GM23338 (cell line): ENCODE measurements at regions not wholly inside any gene's neighbourhood (a gene's known extent, or its start where the extent isn't known, plus 50 kb on each side); places are given as distances from the start of the nearest gene placed in this dataset.

Source experiments
- ATAC-seq: fragments of 200-7000 bp; cut with Tn5 transposase; 3 replicates; pipeline ENCODE4 v1.9.1; 2020
- DNase-seq: peaks from one replicate; pipeline ENCODE4 v3.0.0-alpha.2; 2015; ENCODE audit warnings: low spot score
- H2AFZ ChIP-seq: fragments of 200-600 bp; sonication (generic); 2 replicates; pipeline ENCODE4 v1.8.0; 2016; ENCODE audit warnings: antibody characterized with exemption, mild to moderate bottlenecking, moderate library complexity
- H3F3A ChIP-seq: fragments of 200-600 bp; sonication (generic); replicated peaks from 2 replicates; pipeline ENCODE4 v1.8.0; 2017; ENCODE audit warnings: antibody characterized with exemption, mixed run types, low read depth
- H3K27ac ChIP-seq: fragments of 200-600 bp; sonication (generic); 2 replicates; pipeline ENCODE4 v1.6.1; 2016; ENCODE audit warnings: low read depth
- H3K27me3 ChIP-seq: fragments of 200-600 bp; sonication (generic); 2 replicates; pipeline ENCODE4 v1.8.0; 2016; ENCODE audit warnings: mild to moderate bottlenecking, mixed run types, moderate library complexity; ENCODE audit not compliant: insufficient read depth
- H3K36me3 ChIP-seq: fragments of 200-600 bp; sonication (generic); 2 replicates; pipeline ENCODE4 v1.8.0; 2016; ENCODE audit warnings: mild to moderate bottlenecking; ENCODE audit not compliant: insufficient read depth
- H3K4me1 ChIP-seq: fragments of 200-600 bp; sonication (generic); 2 replicates; pipeline ENCODE4 v1.8.0; 2016; ENCODE audit warnings: mild to moderate bottlenecking, moderate library complexity; ENCODE audit not compliant: insufficient read depth
- H3K4me2 ChIP-seq: fragments of 200-600 bp; sonication (generic); 2 replicates; pipeline ENCODE4 v1.7.1; 2017; ENCODE audit warnings: mixed run types
- H3K4me3 ChIP-seq: fragments of 200-600 bp; sonication (generic); 2 replicates; pipeline ENCODE4 v1.6.1; 2016; ENCODE audit warnings: mixed run types
- H3K79me2 ChIP-seq: fragments of 200-600 bp; sonication (generic); replicated peaks from 2 replicates; pipeline ENCODE4 v1.8.0; 2017; ENCODE audit warnings: mild to moderate bottlenecking; ENCODE audit not compliant: insufficient read depth
- H3K9me2 ChIP-seq: fragments of 200-600 bp; sonication (generic); 2 replicates; pipeline ENCODE4 v1.8.0; 2017; ENCODE audit not compliant: insufficient read depth
- H4K20me1 ChIP-seq: fragments of 200-600 bp; sonication (generic); replicated peaks from 2 replicates; pipeline ENCODE4 v1.8.0; 2017; ENCODE audit warnings: mild to moderate bottlenecking; ENCODE audit not compliant: insufficient read depth
- H3K27ac Mint-ChIP-seq: 2 replicates; pipeline ENCODE4 v1.8.0; 2020; ENCODE audit warnings: inconsistent platforms, mild to moderate bottlenecking, moderate library complexity, mixed read lengths
- H3K27me3 Mint-ChIP-seq: 3 replicates; pipeline ENCODE4 v1.8.0; 2022; ENCODE audit warnings: low read depth, mild to moderate bottlenecking, moderate library complexity, mixed read lengths, inconsistent platforms; ENCODE audit not compliant: insufficient read depth, poor library complexity
- H3K36me3 Mint-ChIP-seq: 3 replicates; pipeline ENCODE4 v1.8.0; 2021; ENCODE audit warnings: low read depth, mild to moderate bottlenecking, inconsistent platforms, moderate library complexity, mixed read lengths
- H3K4me1 Mint-ChIP-seq: 3 replicates; pipeline ENCODE4 v1.8.0; 2020; ENCODE audit warnings: mild to moderate bottlenecking, inconsistent platforms, mixed read lengths
- H3K4me3 Mint-ChIP-seq: 3 replicates; pipeline ENCODE4 v1.8.0; 2021; ENCODE audit warnings: moderate library complexity, mild to moderate bottlenecking, inconsistent platforms, mixed read lengths
- H3K9me3 Mint-ChIP-seq: 3 replicates; pipeline ENCODE4 v1.8.0; 2020; ENCODE audit warnings: moderate library complexity, mild to moderate bottlenecking, inconsistent platforms, mixed read lengths
- CREB1 ChIP-seq: fragments of 250-450 bp; sonication (Bioruptor Pico); IDR thresholded peaks from 2 replicates; pipeline ENCODE4 v1.5.0; 2020; ENCODE audit warnings: low read depth, mild to moderate bottlenecking, moderate library complexity
- CTCF ChIP-seq, 2 experiments: fragments of 200-600 bp in 1 of 2; sonication (generic) in 1 of 2; conservative IDR thresholded peaks; 2 replicates each; pipeline versions ENCODE4 v1.5.1 to v1.6.1; 2016 to 2017; ENCODE audit warnings: antibody characterized with exemption in 2 of 2, low read depth in 2 of 2, mild to moderate bottlenecking in 2 of 2, moderate library complexity in 1 of 2
- ETS1 ChIP-seq: IDR thresholded peaks from 2 replicates; pipeline ENCODE4 v1.6.1; 2016; ENCODE audit warnings: antibody characterized with exemption
- EZH2 ChIP-seq: fragments of 200-600 bp; sonication (generic); IDR thresholded peaks from one replicate; pipeline ENCODE4 v1.8.0; 2017; ENCODE audit warnings: antibody characterized with exemption, mild to moderate bottlenecking, low read depth; ENCODE audit not compliant: unreplicated experiment
- EZH2phosphoT487 ChIP-seq: fragments of 200-600 bp; sonication (generic); IDR thresholded peaks from one replicate; pipeline ENCODE4 v1.8.1; 2018; ENCODE audit warnings: antibody characterized with exemption; ENCODE audit not compliant: unreplicated experiment
- JUNB ChIP-seq: IDR thresholded peaks from one replicate; pipeline ENCODE4 v1.6.1; 2016; ENCODE audit warnings: antibody characterized with exemption; ENCODE audit not compliant: unreplicated experiment
- NANOG ChIP-seq: IDR thresholded peaks from 2 replicates; pipeline ENCODE4 v1.6.1; 2016; ENCODE audit warnings: antibody characterized with exemption, borderline replicate concordance
- POLR2AphosphoS5 ChIP-seq: IDR thresholded peaks from 2 replicates; pipeline ENCODE4 v1.6.1; 2016; ENCODE audit warnings: antibody characterized with exemption, low read depth
- REST ChIP-seq: IDR thresholded peaks from one replicate; pipeline ENCODE4 v1.6.1; 2018; ENCODE audit warnings: antibody characterized with exemption; ENCODE audit not compliant: unreplicated experiment
- STAT1 ChIP-seq: IDR thresholded peaks from one replicate; pipeline ENCODE4 v1.6.1; 2016; ENCODE audit warnings: antibody characterized with exemption; ENCODE audit not compliant: unreplicated experiment
- ZNF114 ChIP-seq: fragments of 250-450 bp; sonication (Bioruptor Pico); IDR thresholded peaks from 2 replicates; pipeline ENCODE4 v1.5.0; 2020; ENCODE audit warnings: mild to moderate bottlenecking, moderate library complexity
- ZNF331 ChIP-seq: fragments of 250-450 bp; sonication (Bioruptor Pico); IDR thresholded peaks from 2 replicates; pipeline ENCODE4 v1.5.0; 2020; ENCODE audit warnings: low read depth, mild to moderate bottlenecking, moderate library complexity
- ZNF462 ChIP-seq: fragments of 250-450 bp; sonication (Bioruptor Pico); IDR thresholded peaks from 2 replicates; pipeline ENCODE4 v1.5.0; 2020; ENCODE audit warnings: mild to moderate bottlenecking, moderate library complexity

- TF ChIP-seq CREB1 (CRISPR knock-in tag) (no peak), CTCF (conservative IDR thresholded peaks at IDR 0.05; ENCODE audit: low read depth in 2 of 2) (no peak), REST (no peak), EZH2 (no peak), ZNF114 (no peak), ZNF331 (no peak), POLR2AphosphoS5 (no peak), STAT1 (no peak), JUNB (no peak), ZNF462 (CRISPR knock-in tag) (no peak), NANOG (no peak), EZH2phosphoT487 (no peak), ETS1 (no peak)
- Histone ChIP-seq H2AFZ (no peak overlapping the region), H3K36me3 (no peaks in the 10 kb centered on the region), H3K4me2 (no peak overlapping the region), H3K27me3 (no peaks in the 10 kb centered on the region), H4K20me1 (no peaks in the 10 kb centered on the region), H3K4me1 (no peaks in the 10 kb centered on the region), H3K27ac (no peak overlapping the region), H3K4me3 (no peak overlapping the region), H3F3A (no peaks in the 10 kb centered on the region), H3K9me2 (no peaks in the 10 kb centered on the region), H3K79me2 (no peaks in the 10 kb centered on the region)
- no peak for ATAC-seq
- no peak for DNase-seq
- no peaks in the 10 kb centered on the region for H3K36me3 Mint-ChIP-seq
- no peak overlapping the region for H3K4me3 Mint-ChIP-seq
- no peaks in the 10 kb centered on the region for H3K27me3 Mint-ChIP-seq
- H3K4me1 Mint-ChIP-seq = peaks cover 2% of the 10 kb centered on the region; the same call in 2 of the 3 replicates
- H3K27ac Mint-ChIP-seq = no peak overlapping the region
- peaks cover 9% of the 10 kb centered on the region; the same call in 2 of the 3 replicates for H3K9me3 Mint-ChIP-seq
These were observed 79.0 kb upstream of the SLC7A1 start for GRCh38 chr13:29674532-29674931.
